ENCODE measurements at regions not wholly inside any gene's neighbourhood (a gene's known extent, or its start where the extent isn't known, plus 50 kb on each side); places are given as distances from the start of the nearest gene placed in this dataset.

GRCh38 chr13:95456815-95457214, 95.7 kb upstream of the CLDN10 start:
- no peak for DNase-seq

DNA sequence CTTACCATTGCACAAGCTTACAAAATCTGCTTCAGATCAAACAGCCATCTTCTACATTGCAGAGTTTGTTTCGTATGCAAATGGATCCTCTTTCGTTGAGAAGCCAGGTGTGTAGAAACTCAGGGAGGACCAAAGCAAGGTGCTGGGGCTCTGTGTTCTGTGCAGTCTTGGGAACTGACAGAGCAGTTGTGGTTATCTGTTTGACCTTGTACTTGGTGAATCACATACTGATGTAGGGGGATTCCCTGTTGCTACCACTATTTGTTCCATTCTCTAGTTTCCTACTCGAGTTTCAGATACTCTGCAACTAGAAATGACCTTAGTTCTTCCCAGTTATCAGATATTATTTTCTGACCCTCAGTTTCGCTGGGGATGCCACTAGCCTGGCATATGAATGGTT, 95.2 kb upstream of the CLDN10 start:
- no peak for DNase-seq

DNA sequence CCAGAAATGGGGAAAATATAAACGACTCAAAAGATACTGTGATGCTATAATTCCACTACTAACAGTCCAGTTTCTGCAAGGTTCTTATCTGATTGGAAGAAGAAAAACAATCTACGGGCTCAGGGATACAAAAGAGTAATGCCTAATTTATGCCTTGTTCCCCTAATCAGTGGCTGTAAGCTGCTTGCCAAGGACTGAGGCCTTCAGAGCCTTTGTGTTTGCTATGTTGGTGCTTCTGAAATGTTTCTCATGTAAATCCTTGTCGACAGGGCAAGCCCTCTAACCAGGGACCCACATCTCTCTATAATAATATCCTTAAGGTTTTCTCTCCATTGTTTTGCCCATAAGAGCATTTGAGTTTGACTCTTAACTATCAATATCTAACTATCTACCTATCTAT, 89.7 kb upstream of the CLDN10 start:
- DNase-seq, result no peak

DNA sequence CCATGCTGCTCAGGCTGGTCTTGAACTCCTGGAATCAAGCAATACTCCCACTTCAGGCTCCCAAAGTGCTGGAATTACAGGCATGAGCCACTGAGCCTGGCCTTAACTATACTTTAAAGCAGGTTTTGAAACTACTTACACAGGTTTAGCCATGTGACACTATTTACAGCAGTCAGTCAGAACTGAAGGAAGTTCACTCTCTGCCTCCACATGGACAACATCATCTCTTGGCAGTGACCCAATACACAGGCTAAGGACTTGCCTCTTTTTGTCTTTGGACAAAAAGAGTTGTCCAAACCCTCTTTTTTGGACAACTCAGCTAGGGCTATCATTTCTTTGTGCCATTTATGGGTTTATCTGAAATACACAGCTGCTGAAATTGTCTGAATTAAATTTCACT, 89.0 kb upstream of the CLDN10 start:
- DNase-seq, result no peak

GRCh38 chr13:95470574-95471366, 81.8 kb upstream of the CLDN10 start:
- no peak for DNase-seq

DNA sequence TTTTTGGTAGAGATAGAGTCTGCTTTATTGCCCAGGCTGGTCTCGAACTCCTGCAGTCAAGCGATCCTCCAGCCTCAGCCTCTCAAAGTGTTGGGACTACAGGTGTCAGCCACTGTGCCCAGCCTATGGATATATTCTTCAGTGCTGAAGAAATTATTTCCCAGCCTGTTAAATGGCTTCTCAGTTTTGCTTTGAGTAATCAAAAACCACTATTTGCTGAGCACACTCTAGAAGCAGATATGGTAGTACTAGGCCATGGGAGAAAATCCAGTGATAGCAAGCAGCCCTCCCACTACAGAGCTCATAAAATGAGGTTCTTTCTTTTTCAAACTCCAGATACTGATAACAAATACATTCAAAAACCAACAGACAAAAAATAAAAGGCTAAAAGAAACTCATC, 80.6 kb upstream of the CLDN10 start:
- no peak for DNase-seq

DNA sequence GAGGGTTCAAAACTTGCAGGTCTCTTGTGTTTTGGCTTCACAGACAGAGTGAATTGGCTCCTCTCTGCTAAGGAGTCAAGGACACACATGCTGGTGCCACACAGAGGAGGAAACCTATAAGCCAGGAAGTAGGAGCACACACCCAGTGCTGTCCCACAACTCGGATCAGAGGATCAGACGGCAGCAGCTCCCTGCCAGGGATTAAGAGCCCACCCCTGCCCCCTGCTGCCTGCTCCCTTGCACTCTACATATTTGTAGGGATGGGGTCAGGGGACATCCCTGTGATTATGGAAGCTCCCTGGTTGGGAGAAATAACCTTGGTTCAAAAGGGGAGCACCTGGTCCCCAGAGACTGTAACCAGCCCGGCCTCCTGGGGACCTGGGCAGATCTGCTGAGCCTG, 77.5 kb upstream of the CLDN10 start:
- no peak for DNase-seq

- no peak for DNase-seq
Measured at GRCh38 chr13:95477187-95477586, 75.3 kb upstream of the CLDN10 start.

DNA sequence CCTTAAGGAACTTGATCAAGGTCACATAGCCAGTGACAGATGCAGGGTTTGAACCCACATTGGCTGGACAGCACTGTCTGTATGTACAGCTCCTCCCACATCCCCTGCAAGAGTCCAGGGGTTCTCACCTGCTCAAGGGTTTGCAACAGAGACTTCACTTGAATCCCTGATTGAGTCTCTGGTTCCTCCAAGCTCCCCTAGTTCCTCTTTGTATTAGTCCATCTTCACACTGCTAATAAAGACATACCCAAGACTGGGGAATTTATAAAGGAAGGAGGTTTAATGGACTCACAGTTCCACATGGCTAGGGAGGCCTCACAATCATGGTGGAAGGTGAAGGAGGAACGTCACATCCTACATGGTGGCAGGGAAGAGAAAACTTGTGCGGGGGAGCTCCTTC, 72.8 kb upstream of the CLDN10 start:
- DNase-seq, result no peak

DNA sequence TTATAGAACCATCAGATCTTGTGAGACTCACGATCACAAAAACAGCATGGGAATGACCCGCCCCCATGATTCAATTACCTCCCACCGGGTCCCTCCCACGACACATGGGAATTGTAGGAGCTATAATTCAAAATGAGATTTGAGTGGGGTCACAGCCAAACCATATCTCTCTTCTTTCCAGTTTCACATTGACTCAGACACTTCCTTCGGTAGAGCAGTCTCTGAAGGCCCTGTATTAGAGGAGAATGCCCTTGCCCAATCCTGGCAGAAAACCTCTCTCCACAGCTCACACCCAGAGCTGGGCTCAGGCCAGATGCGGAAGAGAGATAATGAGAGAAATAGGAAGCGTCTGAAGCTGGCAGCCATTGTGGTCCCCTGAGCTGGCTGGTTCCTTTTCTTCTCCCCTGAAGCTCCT, 72.4 kb upstream of the CLDN10 start:
- no peak for DNase-seq

DNA sequence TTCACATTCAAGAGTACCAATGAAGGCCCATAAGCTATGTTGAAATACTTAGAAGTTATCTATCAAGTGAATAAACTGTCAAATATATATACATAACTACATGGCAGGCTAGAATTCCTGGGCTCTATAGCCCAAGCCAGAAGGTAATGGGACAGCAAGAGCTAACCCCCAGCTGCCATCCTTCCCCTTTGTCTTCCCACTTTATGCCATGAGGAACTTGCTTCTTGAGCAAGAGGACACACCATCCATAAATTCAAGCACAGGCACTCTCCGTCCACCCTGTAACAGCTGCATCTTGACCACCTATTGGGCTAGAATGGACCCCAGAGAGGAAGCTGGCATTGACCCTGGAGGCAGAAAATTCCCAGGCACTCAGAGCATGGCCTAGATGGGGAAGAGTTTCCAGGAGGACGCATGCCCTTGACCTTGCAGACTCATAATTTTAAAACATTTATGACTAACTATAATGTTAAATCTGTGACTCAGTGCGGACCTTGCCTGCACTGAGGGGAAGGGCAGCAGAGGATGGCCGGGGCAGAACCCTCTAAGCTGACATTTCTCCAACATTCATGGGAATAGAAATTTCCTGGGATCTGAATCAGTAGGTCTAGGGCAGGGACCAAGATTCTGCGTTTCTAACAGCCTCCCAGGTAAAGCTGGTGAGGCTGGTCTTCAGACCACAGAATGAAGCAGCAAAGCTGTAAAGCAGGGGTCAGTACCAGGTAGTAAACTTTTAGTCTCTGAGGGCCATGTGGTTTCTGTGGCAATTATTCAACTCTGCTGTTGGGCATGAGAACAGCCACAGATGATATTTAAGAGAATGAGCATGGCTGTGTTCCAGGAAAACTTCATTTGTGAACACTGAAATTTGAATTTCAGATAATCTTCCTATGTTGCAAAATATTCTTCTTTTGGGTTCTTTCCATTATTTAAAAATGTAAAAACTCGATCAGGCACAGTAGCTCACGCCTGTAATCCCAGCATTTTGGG, 71.4 kb upstream of the CLDN10 start:
- no peak for DNase-seq

GRCh38 chr13:95484052-95484451, 68.5 kb upstream of the CLDN10 start:
- DNase-seq, result no peak

GRCh38 chr13:95485045-95485517, 67.4 kb upstream of the CLDN10 start:
- no peak for DNase-seq

DNA sequence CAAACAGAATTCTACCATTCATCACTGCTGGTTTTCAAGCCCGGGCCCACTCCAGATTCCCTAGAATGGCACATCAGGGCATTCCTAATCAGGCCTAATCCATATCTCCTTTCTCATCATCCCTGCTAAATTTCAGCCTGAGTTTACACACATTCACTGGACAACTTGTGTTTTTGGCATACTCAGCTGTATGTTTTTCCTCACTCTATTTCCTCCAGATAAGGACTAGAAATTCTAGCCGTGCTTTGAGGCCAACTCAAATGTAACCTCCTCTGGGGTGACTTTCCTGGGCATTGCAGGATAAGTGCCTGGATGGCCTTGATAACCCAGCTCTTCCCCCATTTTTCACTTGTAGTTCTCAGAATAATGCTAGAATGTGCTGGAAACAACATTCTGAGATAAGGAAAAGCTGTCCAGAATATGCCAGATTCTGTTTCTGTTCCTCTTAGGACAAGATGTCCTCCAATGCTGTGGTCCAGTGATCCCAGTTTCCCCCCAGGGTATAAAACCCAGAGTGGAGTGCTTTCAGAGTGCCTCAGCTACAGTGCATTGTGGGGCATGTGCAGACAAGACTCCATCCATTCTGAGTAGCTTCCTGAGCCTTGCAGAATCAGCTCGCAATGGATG, 66.9 kb upstream of the CLDN10 start:
- no peak for DNase-seq

GRCh38 chr13:95492044-95492801, 60.3 kb upstream of the CLDN10 start:
- DNase-seq, result no peak

DNA sequence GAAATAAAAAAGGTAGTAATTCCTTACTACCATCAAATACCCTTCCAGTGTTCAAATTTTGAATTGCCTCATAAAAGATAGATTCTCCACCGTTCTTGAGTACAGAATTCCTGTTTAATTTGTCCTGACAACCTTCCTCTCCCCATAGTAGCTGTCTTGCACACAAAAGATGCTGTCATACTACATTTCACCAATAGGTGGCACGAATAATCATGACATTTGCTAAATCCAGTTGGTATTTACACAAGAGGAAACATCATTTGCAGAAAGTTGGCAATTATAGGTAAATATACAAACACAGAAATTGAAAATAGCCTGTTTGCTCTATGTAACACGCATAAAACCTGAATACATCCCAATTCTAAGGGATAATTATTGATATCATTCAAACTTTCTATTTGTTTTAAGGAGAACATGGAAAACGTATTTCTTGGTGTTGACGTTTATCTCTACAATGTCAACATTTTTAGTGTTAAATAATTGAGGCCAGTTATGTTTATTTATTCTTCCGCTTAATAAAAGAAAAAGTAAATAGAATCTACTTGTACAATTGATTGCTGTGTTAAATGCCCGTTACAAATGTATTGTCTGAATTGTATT, 58.3 kb upstream of the CLDN10 start:
- DNase-seq, result peak; percentile 40

GRCh38 chr13:95496485-95496884, 56.0 kb upstream of the CLDN10 start:
- no peak for DNase-seq

DNA sequence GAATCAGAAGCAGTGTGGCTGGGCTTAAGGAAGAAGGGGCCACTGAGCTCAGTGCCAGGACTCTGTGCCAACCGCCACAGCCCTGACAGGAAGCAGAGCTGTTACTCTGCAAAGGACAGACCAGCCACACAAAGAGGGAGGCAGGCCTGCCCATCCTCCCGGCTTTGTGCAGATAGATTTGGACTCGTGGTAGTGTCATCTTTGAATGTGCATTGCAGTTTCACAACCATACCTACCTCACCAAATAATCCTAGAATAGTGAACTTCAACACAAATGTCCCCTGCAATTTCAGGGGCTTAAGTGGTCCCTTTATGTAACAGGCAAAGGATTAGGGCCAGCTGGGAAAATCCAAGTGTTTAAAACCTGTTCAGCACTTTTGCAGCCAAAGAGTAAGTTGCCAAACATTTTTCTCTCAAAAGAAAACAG, 55.1 kb upstream of the CLDN10 start:
- DNase-seq, result no peak

GRCh38 chr13:95498886-95499285, 53.6 kb upstream of the CLDN10 start:
- DNase-seq, result no peak

DNA sequence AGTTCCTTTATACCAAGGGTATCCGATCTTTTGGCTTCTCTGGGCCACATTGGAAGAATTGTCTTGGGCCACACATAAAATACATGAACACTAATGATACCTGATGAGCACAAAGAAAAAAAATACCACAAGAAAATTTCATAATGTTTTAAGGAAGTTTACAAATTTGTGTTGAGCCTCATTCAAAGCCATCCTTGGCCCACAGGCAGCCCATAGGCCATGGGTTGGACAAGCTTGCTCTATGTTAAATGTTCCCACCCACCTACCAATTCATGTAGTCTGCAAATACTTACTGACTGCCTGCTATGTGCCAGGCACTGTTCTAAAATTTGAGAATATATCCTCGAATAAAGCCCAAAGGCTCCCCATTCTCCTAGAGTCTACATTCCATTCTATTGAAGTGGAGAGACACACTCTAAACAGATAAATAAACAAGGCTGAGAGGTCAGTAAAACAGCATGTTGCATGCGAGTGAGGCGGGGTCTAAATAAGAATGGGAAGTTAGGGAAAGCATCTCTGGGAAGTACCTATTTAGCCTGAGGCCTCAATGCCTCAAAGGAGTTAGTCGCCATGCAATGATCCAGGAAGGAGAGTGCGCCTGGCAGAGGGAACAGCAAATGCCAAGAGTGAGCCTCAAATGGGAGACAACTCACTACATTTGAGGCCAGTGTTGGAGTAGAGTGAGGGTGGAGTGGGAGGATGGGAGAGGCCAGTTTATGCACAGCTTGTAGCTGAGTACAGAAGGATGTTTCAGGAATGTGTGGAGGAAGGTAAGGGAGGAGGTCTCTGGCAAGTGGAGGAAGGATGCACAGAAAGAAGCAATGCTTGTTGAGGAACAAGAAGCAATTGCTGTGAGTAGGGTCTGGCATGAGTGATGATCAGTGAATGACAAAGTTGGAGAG, 52.5 kb upstream of the CLDN10 start:
- DNase-seq, result no peak

GRCh38 chr13:95502216-95502615, 50.3 kb upstream of the CLDN10 start:
- DNase-seq, result no peak
